ENCODE measurements at regions not wholly inside any gene's neighbourhood (a gene's known extent, or its start where the extent isn't known, plus 50 kb on each side); places are given as distances from the start of the nearest gene placed in this dataset.
"Not testable (repeated sequence)": the region's sequence is repeated elsewhere in the genome, so short reads cannot be mapped to it uniquely, and the experiment has no call there.

DNA sequence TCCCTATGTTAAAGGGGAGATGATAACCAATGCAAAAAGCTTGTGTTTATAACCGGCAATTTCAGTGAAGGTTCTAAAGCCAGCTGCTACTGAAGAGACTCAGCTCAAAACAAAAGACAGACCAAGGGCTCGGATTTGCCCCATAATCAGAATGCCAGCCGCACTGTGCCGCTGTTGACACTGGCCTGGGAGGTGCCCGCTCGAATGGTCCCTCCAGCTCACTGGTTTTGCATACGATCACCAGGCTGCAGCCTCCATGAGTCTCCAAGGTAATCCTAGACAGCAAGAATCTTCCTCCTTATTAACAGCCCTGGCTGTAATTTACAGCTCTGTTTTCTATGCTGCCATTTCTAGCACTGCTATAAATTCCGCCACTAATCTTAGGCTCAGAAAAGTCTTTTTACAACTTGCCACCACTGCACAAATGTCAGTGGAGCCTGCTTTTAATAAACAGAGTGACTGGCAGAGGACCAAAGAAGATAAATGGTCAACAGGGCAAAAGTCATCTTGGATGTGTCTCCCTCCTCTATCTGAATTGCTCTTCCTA lies 155.7 kb upstream of the SH3BP4 start:
- no peak for DNase-seq

DNA sequence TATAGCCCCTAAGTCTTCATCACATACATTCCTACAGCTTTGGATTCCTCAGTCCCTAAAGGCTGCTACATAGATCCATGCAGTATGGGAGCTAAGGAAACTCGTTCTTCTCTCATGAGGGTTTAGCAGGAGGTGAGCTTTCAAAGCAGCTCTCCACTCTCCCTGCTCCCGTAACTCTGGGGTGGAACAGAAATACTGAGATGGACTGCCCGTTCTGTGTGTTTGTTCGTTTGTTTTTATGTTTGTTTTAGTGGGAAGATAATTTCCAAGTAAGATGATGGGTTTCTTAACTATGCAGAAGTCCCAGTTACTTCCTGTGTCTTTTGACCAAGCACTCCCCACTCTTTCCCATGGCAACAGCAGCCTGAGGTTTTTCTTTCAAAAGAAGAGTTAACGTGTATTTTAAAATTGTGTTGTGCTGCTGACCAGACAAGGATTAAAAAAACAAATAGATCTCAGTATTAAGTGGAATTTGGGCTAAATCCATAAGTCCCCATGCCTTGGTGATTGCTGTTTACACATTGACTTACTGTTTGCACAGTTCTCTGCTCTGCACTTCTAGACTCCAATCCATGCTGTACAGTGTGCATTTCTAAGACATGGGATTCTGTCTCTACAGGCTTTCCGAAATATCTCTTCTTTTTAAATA lies 156.4 kb upstream of the SH3BP4 start:
- DNase-seq = no peak

DNA sequence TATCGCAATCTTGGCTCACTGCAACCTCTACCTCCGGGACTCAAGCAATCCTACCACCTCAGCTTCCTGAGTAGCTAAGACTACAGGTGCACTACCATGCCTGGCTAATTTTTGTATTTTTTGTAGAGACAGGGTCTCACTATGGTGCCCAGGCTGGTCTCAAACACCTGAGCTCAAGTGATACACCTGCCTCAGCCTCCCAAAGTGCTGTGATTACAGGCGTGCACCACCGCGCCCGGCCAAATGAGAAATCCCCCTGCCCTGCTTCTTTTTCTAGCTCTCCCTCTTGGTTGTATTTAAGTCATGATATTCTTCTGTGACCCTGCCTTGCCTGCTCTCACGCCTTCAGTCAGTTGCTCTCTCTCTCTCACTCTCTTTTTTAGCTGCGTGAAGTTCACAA lies 157.0 kb upstream of the SH3BP4 start:
- no peak for DNase-seq

DNA sequence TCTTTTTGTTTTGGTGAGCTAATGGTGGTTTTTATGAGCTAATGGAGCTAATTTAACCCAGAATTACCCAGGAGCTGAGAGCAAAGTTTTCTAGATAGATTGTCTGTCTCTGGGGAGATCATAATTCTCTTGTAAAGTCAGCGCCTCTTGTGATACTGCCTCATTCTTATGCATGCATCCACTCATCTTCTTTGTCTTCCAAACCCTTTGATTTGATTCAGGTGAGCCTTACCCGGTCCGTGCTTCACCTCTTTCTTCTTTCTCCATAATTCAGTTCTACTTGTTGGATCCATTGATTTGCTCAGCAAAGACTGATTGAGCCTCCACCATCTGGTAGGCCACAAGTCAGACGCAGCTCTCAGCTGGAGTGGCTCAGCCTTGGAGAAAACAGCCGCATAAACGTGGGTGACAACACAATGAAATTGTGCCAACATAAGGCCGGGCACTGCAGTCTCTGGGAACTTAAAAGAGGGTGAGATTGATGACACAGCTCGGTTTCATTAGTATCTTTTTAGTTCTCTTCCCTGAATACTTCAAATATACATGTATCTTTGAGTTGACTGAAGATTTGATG lies 158.5 kb upstream of the SH3BP4 start:
- no peak for DNase-seq

DNA sequence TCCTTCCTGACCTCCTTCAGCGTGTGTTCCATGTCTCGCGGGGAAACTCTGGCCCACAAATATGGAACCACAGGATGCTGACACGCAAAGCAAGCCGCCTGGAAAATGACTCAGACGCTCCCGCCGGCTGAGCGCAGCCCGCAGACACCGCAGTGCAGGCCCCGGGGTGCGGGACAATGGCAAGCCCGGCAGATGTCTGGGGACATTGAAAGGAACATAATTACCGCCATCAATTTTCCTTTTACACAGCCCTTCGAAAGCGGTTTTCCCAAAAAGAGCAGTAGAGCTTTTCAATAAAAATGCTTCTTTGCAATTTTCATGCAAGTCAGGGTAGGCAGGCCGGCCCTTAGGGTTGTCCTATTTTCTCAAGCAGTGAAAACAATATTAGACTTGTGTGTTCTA lies 159.2 kb upstream of the SH3BP4 start:
- no peak for DNase-seq

DNA sequence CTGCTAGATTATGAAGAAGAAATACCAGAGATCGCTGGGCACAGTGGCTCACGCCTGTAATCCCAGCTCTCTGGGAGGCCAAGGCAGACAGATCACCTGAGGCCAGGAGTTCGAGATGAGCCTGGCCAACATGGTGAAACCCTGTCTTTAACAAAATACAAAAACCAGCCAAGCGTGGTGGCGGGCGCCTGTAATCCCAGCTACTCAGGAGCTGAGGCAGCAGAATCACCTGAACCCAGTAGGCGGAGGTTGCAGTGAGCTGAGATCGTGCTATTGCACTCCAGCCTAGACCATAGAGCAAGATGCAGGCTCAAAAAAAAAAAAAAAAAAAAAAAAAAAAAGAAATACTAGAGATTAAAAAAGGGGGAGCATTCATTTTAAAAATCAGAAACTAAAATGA lies 159.7 kb upstream of the SH3BP4 start:
- DNase-seq = not testable (repeated sequence)

DNA sequence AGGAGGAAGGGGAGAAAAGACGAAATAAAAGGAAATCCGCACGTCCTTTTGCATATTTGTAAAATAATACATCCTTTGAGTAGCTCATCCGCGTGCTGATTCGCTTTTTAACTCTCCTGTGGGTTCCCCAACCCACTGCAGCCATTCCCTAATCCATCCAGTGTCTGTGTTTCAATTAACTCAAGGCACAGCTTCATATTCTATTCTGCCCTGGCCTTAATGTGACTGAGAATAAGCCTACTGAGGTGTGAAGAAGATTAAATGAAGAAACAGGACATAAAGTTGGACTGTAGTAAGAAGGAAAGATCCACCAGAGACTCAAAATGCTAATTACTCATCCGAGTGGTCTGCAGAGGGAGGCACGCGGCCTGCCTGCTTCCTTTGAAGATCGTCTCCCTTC lies 161.4 kb upstream of the SH3BP4 start:
- DNase-seq = no peak

DNA sequence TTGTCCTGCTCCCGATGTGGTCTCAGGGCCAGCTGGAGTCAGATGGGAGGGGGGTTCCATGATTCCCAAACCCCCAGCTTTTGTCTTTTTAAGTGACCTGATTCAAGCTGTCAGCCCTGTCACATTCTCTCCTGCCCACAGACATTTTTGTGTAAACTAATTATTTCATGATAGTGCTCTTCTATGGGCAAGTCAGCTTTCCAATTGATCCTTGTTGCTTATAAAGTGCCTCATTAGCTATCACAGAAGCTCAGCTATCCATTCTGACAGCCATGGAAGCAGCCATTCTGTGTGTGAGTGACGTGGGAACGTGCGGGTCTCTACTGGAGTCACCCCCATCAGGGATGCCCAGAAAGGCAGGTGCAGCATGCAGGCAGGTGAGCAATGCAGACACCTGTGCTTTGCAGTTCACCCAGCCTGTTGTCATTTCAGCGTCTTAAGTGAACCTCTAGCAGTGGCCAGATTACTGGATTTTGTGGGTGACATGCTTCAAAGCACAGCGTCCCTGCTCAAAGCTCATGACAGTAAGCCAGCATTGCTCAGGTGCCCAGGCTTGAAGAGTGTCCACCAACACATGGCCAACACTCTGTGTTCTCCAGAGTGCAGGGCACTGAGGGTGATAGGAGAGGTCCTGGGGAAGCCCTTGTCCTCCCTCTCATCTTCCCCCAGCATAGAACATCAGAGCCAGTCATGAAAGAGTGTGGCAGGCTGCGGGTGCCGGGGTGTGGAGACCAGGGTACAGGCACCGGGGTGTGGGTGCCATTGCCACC lies 162.1 kb upstream of the SH3BP4 start:
- no peak for DNase-seq

DNA sequence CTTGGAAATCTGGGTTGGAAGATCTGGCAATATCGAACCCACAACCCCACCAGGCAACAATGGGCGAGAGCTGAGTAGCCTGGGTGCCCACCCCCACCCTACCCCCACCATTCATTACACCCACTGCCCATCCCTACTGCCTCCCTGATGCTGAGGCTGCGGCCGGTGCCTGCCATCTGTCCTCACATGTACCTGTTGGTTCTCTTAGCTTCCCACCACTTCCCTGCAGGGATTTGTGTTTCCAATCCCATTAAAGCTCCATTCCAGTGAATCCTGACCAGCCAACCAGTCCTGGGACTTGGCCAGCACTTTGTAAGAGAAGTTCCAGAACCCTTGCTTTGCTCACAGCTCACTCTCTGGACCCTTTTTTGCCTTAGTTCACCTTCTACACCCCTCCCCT lies 163.0 kb upstream of the SH3BP4 start:
- no peak for DNase-seq

DNA sequence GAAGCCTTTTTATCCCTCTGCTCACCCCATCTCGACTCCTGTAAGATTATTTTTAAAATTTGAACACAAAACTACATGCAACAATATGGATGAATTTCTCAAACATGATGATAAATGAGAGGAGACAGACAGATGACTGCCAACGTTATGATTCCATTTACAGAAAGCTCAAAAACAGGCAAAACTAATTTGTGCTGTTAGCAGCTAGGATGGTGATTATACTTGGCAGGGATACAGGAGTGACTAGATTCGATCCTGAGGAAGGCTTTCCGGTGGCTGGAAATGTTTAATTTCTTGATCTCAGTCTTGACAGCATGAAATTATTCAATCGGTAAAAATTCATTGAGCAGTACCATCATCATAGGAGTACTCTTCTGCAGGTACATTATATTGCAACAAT lies 163.4 kb upstream of the SH3BP4 start:
- no peak for DNase-seq

DNA sequence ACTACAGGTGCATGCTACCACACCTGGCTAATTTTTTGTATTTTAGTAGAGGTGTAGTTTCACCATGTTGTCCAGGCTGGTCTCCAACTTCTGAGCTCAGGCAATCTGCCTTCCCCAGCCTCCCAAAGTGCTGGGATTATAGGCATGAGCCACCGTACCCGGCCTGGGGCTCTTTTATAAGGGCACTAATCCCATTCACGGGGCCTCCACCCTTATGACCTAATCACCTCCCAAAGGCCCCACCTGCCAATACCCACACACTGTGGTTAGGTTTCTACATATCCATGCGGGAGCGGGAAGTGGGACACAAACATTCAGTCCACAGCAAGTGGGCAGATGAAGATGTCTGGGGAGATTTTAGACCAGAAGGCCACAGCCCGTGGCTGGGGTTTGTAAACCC lies 164.7 kb upstream of the SH3BP4 start:
- no peak for DNase-seq

DNA sequence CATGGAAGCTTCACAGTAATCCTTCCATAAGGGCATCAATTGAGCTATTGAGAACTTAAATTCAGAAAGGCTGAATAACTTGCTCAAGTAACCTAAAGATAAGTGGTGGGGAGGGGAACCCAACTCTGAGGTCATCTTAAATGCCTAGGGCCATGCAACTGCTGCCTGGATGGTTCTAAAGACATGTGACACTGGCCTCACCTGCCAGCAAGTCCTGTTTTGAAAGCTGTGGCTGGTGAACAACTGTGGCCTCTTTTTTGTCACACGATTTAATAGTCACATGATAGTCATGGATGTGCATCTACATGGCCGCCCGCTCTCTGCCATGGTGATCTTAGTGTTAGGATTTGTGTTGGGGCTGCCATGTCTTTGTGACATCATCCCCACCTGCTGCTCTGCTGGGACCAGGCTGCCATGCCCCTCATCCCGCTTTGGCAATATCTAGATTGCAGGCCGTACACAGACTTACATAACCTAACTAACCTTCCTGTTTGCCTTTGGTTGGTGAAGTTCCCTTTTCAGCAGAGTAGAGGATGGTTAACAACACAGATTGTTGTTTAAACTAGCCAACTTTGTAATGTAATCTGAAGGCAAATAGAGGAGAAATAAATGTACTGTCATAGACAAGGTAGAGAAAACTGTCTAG lies 177.9 kb upstream of the SH3BP4 start:
- DNase-seq = no peak

DNA sequence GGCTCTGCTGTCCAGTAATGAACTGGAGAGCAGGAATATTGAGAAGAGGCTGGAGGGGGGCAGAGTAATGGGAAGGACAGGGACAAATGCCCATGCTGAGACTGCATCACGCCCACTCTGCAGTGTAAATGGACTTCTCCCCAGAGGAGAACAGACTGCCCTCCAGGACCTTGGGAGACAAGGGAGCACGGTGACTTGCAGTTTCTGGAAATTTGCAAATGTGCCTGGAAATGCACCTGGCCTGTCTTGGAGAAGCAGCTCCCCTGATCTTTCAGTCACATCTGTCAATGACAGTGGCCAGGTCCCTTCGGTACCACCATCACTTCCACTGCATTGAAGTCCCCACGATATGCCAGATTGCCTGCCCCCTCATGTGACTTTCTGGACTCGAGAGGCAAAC lies 178.7 kb upstream of the SH3BP4 start:
- no peak for DNase-seq

DNA sequence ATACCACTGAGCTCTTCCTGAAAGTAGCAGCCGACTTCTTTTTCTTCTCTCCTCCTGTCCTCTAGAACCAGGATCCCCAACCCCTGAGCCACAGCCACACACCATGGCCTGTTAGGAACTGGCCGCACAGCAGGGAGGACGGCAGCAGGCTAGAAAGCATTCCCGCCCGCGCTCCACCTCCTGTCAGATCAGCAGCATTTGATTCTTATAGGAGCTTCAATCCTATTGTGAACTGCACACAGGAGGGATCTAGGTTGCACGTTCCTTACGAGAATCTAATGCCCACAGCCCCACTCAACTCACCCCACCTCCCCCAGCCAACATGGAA lies 179.1 kb upstream of the SH3BP4 start:
- no peak for DNase-seq

DNA sequence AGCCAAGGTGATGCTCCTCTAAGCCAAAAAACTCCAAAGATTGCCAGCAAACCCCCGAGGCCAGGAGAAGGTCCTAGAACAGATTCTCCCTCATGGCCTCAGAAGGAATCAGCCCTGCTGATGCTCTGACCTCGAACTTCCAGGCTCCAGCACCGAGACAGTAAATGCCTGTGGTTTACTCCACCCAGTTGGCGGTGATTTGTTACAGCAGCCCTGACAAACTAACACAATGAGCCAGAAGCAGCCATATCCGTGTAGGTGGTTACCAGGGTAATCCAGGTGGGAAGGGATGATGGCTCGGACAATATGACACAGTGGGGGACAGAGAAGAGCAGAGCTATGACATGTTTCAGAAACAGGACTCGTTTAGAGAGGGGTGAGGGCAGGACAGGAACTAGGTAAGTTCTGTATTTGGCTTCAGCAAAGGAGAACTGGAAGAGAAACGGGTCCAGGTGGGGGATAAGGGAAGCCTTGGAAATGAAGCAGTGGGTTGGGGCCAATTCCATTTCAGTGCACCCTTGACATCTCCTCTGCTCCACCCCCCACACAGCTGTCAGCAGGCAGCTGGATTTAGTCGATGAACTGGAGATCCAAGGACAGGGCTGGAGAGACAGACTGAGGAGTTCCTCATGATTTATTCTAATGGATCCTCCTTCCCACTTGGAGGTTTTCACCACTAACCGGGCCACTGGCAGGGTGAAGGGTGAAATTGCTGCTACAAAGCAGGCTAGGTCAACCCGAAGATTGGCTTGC lies 179.7 kb upstream of the SH3BP4 start:
- DNase-seq = no peak

DNA sequence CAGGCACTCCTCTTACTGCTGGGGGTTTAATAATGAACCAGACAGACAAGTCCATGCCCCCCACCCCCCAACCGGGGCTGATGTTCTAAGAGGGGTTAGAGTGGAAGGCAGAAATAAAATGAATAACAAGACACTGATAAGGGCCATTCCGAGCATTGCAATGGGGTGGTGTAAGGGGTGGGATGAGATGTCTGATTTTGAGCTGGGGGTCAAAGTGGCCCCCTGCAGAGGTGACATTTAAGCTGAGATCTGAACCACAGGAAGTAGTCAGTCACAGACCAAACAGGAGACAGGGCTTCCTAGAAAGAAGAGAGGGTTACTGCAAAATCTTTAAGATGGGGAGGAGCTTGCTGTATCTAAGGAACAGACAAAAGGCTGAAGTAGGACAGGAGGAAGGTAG lies 180.6 kb upstream of the SH3BP4 start:
- no peak for DNase-seq

DNA sequence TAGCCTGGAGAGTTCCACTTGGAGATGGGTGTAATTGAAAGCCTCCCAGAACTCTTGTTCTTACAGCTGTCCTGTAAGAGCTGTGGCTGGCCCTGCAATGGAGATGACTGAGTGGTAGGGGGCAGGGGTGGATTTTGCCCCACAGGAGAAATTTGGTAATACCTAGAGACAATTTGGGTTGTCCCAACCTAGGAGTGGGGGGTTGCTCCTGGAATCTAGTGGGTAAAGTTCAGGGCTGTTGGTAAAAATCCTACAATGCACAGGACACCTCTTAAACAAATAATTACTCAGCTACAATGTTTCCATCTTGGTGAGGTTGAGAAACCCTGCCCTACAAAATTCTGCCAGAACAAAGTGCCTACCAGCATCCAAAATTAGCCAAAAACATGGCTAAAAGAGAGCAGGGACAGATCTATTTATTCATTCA lies 181.1 kb upstream of the SH3BP4 start:
- no peak for DNase-seq

DNA sequence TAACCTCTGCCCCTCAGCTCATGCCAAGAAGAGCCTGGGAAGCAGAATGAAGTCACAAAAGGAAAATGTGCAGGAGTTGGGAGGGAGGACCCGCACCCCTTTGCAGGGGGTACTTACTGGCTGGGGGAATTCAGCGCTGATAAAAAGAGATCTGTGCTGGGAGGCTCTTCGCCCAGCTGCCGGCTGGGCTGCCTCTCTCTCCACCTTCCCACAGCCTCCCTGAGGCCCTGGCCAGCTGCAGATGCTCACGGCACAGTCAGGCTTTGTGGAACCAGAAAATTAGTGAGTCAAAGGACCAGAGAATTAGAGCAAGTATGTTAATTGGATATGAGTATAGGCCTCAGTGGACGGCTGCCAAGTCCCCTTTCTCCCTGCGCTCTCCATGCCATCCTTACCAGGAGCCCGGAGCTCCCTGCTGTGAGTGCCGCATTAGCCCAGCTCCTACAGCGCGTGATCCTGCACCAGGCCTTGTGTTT lies 181.7 kb upstream of the SH3BP4 start:
- no peak for DNase-seq

DNA sequence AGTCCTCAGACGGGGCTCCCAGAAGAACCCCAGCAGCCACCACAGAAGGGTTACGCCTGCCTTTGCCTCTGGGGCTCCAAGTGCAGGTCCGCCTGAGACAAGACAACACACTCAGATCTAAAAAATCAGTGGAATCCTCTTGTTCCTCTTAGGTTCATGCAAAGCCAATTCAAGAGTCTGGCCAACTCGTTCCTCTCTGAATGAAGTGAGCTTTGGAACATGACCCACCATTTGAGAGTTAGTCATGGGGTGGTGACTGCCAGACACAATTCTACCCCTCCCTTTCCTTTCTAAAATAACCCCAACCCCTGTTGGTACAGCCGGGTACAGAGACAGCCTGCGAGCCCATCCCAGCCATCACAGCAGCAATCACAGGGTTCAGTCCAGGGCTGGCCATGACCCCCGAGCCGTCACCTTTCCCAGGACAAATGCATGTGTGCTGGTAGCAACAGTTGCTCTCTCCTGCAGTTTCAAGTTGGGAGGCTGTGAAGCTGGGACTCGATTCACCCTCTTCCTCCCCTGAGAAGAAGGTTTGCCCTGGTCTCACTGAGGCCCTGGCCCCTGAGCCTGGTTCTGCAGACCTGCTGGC lies 183.1 kb upstream of the SH3BP4 start:
- no peak for DNase-seq

DNA sequence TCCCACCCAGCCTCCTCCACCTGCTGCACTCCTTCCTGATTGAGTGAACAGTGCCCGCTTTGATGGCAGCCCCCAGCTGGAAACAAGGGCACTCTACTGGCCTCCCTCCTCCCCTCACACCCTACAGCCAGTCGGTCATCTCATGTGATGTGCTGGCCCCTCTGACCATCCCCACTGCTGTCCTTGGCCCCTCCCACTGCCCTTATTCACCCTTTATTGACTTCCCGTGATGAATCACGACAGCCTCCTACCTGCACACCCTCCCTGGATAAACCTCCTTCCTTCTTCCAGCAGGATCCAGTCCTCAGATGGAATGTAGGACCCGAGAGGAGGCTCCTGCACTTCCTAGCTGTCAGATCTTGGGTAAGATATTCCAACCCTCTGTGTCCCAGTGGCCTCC lies 186.5 kb upstream of the SH3BP4 start:
- no peak for DNase-seq

DNA sequence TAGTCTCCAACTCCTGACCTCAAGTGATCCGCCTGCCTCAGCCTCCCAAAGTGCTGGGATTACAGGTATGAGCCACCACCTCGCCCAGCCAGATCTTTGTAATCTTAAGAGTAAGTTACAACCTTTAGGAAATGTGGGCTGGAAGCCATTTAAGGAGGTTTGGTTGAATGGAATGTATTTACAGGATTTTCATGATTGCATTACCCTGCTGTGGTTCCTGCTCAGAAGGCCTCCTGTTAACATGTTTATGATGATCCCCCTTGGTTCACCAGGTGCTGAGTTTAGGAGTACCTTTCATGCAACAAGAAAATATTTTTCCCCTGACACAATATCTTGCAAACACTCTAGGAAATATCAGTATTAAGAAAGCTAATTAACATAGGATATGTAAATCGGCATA lies 187.4 kb upstream of the SH3BP4 start:
- no peak for DNase-seq
